Neuronal stem cell (in vitro differentiated cells): ENCODE measurements at regions not wholly inside any gene's neighbourhood (a gene's known extent, or its start where the extent isn't known, plus 50 kb on each side); places are given as distances from the start of the nearest gene placed in this dataset. TPM values are rescaled to one million over a fixed set of nuclear protein-coding genes. Genes with fewer than 3 reads are reported as not detected.
"Not testable (repeated sequence)": the region's sequence is repeated elsewhere in the genome, so short reads cannot be mapped to it uniquely, and the experiment has no call there.

Experiments
- DNase-seq: peaks from one replicate; pipeline ENCODE4 v3.0.0-alpha.2; 2013; ENCODE audit warnings: low spot score
- H2AFZ ChIP-seq: one replicate; pipeline ENCODE4 v1.6.1; 2013; ENCODE audit warnings: mild to moderate bottlenecking, low read length, inconsistent platforms
- H2AK5ac ChIP-seq: 2 replicates; pipeline ENCODE4 v1.6.1; 2013; ENCODE audit warnings: low read depth, mild to moderate bottlenecking, inconsistent platforms, low read length, moderate library complexity, mixed read lengths
- H2BK120ac ChIP-seq: 2 replicates; pipeline ENCODE4 v1.6.1; 2013; ENCODE audit warnings: low read depth, mild to moderate bottlenecking, inconsistent platforms, low read length, moderate library complexity, mixed read lengths
- H2BK12ac ChIP-seq: one replicate; pipeline ENCODE4 v1.6.1; 2013; ENCODE audit warnings: low read length, inconsistent platforms
- H2BK15ac ChIP-seq: 2 replicates; pipeline ENCODE4 v1.6.1; 2013; ENCODE audit warnings: mild to moderate bottlenecking, low read length, inconsistent platforms, mixed read lengths
- H2BK5ac ChIP-seq: one replicate; pipeline ENCODE4 v1.6.1; 2013; ENCODE audit warnings: inconsistent platforms, mild to moderate bottlenecking, low read length, moderate library complexity
- H3K14ac ChIP-seq: one replicate; pipeline ENCODE4 v1.6.1; 2013; ENCODE audit warnings: low read length, inconsistent platforms
- H3K18ac ChIP-seq: 2 replicates; pipeline ENCODE4 v1.6.1; 2013; ENCODE audit warnings: low read length, inconsistent platforms
- H3K23ac ChIP-seq: 2 replicates; pipeline ENCODE4 v1.6.1; 2013; ENCODE audit warnings: low read depth, mild to moderate bottlenecking, mixed read lengths, low read length, inconsistent platforms; ENCODE audit not compliant: poor library complexity
- H3K27ac ChIP-seq: replicated peaks from 3 replicates; pipeline ENCODE4 v1.5.1; 2013; ENCODE audit warnings: low read length, inconsistent platforms
- H3K27me3 ChIP-seq, 3 experiments: 2 replicates each; pipeline ENCODE4 v1.6.1; 2013; ENCODE audit warnings: low read length in 3 of 3, mild to moderate bottlenecking in 2 of 3, inconsistent platforms in 1 of 3, low read depth in 1 of 3, mixed read lengths in 1 of 3, moderate library complexity in 1 of 3; ENCODE audit not compliant: control insufficient read depth in 3 of 3, insufficient read depth in 3 of 3
- H3K36me3 ChIP-seq, 2 donors: replicated peaks in 1 of 2; 2 replicates each; pipeline ENCODE4 v1.6.1; 2013; ENCODE audit warnings: low read length in 2 of 2; ENCODE audit not compliant: control insufficient read depth in 2 of 2, insufficient read depth in 2 of 2
- H3K4ac ChIP-seq: 2 replicates; pipeline ENCODE4 v1.6.1; 2013; ENCODE audit warnings: inconsistent platforms, mild to moderate bottlenecking, low read length, moderate library complexity
- H3K4me1 ChIP-seq, 2 donors: 1 replicate in 1 of 2; 2 replicates in 1 of 2; pipeline ENCODE4 v1.6.1; 2013; ENCODE audit warnings: low read length in 2 of 2, low read depth in 1 of 2; ENCODE audit not compliant: control insufficient read depth in 2 of 2, insufficient read depth in 1 of 2
- H3K4me2 ChIP-seq: one replicate; pipeline ENCODE4 v1.6.1; 2013; ENCODE audit warnings: mild to moderate bottlenecking, low read length, inconsistent platforms; ENCODE audit not compliant: insufficient read depth, poor library complexity, severe bottlenecking
- H3K4me3 ChIP-seq, 2 donors: 2 replicates each; pipeline ENCODE4 v1.5.1; 2013; ENCODE audit warnings: low read length in 2 of 2, mild to moderate bottlenecking in 2 of 2, inconsistent platforms in 1 of 2, moderate library complexity in 1 of 2
- H3K79me1 ChIP-seq: one replicate; pipeline ENCODE4 v1.6.1; 2013; ENCODE audit warnings: low read depth, mild to moderate bottlenecking, inconsistent platforms, low read length, moderate library complexity
- H3K9ac ChIP-seq: one replicate; pipeline ENCODE4 v1.6.1; 2013; ENCODE audit warnings: mild to moderate bottlenecking, low read depth, low read length, inconsistent platforms; ENCODE audit not compliant: poor library complexity
- H3K9me3 ChIP-seq, 2 donors: replicated peaks in 1 of 2; 2 replicates each; pipeline versions ENCODE3 to v1.6.1; 2013; ENCODE audit warnings: low read length in 2 of 2, mild to moderate bottlenecking in 2 of 2, inconsistent platforms in 1 of 2, low read depth in 1 of 2, mixed read lengths in 1 of 2, moderate library complexity in 1 of 2; ENCODE audit not compliant: control insufficient read depth in 2 of 2, insufficient read depth in 1 of 2
- H4K8ac ChIP-seq: one replicate; pipeline ENCODE4 v1.6.1; 2013; ENCODE audit warnings: low read depth, mild to moderate bottlenecking, inconsistent platforms, low read length, moderate library complexity
- H4K91ac ChIP-seq: one replicate; pipeline ENCODE4 v1.6.1; 2013; ENCODE audit warnings: low read length, low read depth, mild to moderate bottlenecking, inconsistent platforms; ENCODE audit not compliant: poor library complexity
- WGBS, 2 donors: extraction: QIAGEN DNeasy Blood & Tissue Kit; methylation state at CpG; one replicate each; pipeline ENCODE4 v1.1.7; 2013; ENCODE audit warnings: missing lambda C conversion rate in 2 of 2, mixed read lengths in 1 of 2; ENCODE audit not compliant: insufficient read length in 2 of 2, insufficient replicate concordance in 1 of 2; ENCODE audit errors: extremely low coverage in 2 of 2; 5-methylcytosine and 5-hydroxymethylcytosine counted together
- small RNA-seq: library from polyadenylated mRNA; stranded (forward); fragments of <200 nt; extraction: miRNeasy Mini kit (QIAGEN cat#:217004); gene quantifications from one replicate; pipeline ENCODE3, GENCODE V24; 2013; ENCODE audit not compliant: insufficient read depth

DNA sequence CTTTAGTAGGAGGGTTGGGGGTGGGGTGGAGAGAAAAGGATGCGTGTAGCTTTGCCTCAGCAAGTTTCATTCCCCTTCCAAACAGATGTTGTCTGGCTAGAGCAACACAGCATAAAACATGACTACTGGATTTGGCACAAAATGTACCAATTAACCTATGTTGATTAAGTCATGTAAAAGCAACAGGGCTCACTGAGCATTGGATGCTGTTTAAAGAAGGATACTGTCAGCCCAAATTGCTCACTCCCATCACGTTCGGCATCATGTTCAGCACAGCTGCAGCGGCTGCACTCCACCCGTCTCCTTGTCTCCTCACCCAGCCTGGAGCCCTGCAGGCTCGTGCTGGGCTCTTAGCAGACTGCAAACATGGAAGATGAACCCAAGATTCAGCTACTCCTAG, 77.5 kb downstream of the DLEU7 start:
- Histone ChIP-seq H4K8ac (no peak overlapping the region), H3K9ac (no peak overlapping the region), H2AK5ac (no peak overlapping the region), H3K4ac (no peak overlapping the region), H3K4me2 (no peak overlapping the region), H3K27me3 (no peaks in the 10 kb centered on the region), H2BK12ac (no peak overlapping the region), H3K36me3 (no peaks in the 10 kb centered on the region), H2BK120ac (no peak overlapping the region), H3K18ac (no peak overlapping the region), H3K4me3 (no peak overlapping the region), H2BK15ac (no peak overlapping the region), H4K91ac (no peak overlapping the region), H2AFZ (no peak overlapping the region), H3K14ac (no peak overlapping the region), H3K79me1 (no peaks in the 10 kb centered on the region), H2BK5ac (no peak overlapping the region), H3K23ac (no peak overlapping the region), H3K27ac (no peak overlapping the region), H3K9me3 (no peaks in the 10 kb centered on the region), H3K4me1 (peaks cover 5 to 8% of the 10 kb centered on the region in 2 donors)
- WGBS, 2 donors = no CpG with 5 or more reads among the region's 6 CpGs
- DNase-seq = no peak

DNA sequence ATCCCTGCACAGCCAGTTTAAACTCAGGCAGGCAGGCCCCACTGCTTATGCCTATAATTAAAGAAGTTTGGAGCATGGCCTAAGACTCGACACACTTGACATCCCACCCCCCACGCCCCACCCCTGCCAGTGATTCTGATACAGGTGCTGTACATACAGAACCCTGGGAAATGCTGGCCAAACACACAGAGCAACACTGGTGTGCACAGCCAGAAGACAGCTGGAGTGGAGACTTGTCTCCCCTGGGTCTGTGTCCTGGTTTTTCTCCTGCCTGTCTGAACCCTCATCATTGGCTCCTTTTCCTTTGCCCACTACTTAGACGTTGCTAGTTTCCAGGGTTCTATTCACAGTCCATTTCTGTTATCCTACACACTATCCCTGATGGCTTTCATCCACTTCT, 76.8 kb downstream of the DLEU7 start:
- H3K4me1 ChIP-seq = peaks cover 5 to 8% of the 10 kb centered on the region in 2 donors
- no peak overlapping the region for H3K4me3 ChIP-seq
- H3K36me3 ChIP-seq = no peaks in the 10 kb centered on the region
- no peak overlapping the region for H4K8ac ChIP-seq
- H2BK15ac ChIP-seq = no peak overlapping the region
- no peak for DNase-seq
- H3K27me3 ChIP-seq = no peaks in the 10 kb centered on the region
- no peak overlapping the region for H3K27ac ChIP-seq
- no peak overlapping the region for H2AK5ac ChIP-seq
- WGBS, 2 donors = no CpG with 5 or more reads among the region's 3 CpGs
- no peak overlapping the region for H4K91ac ChIP-seq
- no peaks in the 10 kb centered on the region for H3K79me1 ChIP-seq
- no peak overlapping the region for H3K18ac ChIP-seq
- no peak overlapping the region for H3K23ac ChIP-seq
- no peaks in the 10 kb centered on the region for H3K9me3 ChIP-seq
- H2AFZ ChIP-seq = no peak overlapping the region
- H2BK12ac ChIP-seq = no peak overlapping the region
- H2BK120ac ChIP-seq = no peak overlapping the region
- H3K4ac ChIP-seq = no peak overlapping the region
- no peak overlapping the region for H2BK5ac ChIP-seq
- no peak overlapping the region for H3K14ac ChIP-seq
- no peak overlapping the region for H3K4me2 ChIP-seq
- no peak overlapping the region for H3K9ac ChIP-seq

DNA sequence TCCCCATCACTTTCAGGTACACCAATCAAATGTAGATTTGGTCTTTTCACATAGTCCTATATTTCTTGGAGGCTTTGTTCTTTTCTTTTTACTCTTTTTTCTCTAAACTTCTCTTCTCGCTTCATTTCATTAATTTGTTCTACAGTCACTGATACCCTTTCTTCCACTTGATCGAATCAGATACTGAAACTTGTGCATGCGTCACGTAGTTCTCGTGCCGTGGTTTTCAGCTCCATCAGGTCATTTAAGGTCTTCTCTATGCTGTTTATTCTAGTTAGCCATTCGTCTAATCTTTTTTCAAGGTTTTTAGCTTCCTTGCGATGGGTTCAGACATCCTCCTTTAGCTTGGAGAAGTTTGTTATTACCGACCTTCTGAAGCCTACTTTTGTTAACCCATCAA, 70.6 kb downstream of the DLEU7 start:
- H4K91ac ChIP-seq, H3K4me1 ChIP-seq, H3K9ac ChIP-seq, H3K36me3 ChIP-seq, H2BK15ac ChIP-seq, H2AK5ac ChIP-seq, H3K27me3 ChIP-seq, H2AFZ ChIP-seq, H3K4me2 ChIP-seq, H3K4me3 ChIP-seq, H3K18ac ChIP-seq, H2BK12ac ChIP-seq, DNase-seq, H3K23ac ChIP-seq, H3K14ac ChIP-seq, H4K8ac ChIP-seq, H3K4ac ChIP-seq, H3K79me1 ChIP-seq, H2BK5ac ChIP-seq, H3K27ac ChIP-seq, H2BK120ac ChIP-seq: not testable (repeated sequence)
- no CpG with 5 or more reads among the region's 9 CpGs for WGBS, 2 donors
- peaks cover 0 to 12% of the 10 kb centered on the region in 2 donors for H3K9me3 ChIP-seq

Small RNA genes lying in the stretch of these regions (small RNA-seq; reads per million reads assigned to genes)
- not detected for gene RF02109
- not detected for gene RF02110
